NOMO-1 treated with dmso at 0.1 percent for 144 hours (cell line): ENCODE measurements at regions not wholly inside any gene's neighbourhood (a gene's known extent, or its start where the extent isn't known, plus 50 kb on each side); places are given as distances from the start of the nearest gene placed in this dataset.
"Not testable (repeated sequence)": the region's sequence is repeated elsewhere in the genome, so short reads cannot be mapped to it uniquely, and the experiment has no call there.

ENCODE experiments used
- DNase-seq: peaks from one replicate; lab custom pipeline; 2025; ENCODE audit not compliant: unreplicated experiment; lab: John Stamatoyannopoulos, UW

GRCh38 chr4:14920759-14921320, 81.4 kb upstream of the CPEB2 start:
- no peak for DNase-seq

GRCh38 chr4:14921781-14922180, 80.5 kb upstream of the CPEB2 start:
- DNase-seq: not testable (repeated sequence)

- no peak for DNase-seq
These were observed 78.0 kb upstream of the CPEB2 start for GRCh38 chr4:14924076-14924811.

- no peak for DNase-seq
These were observed 77.4 kb upstream of the CPEB2 start for GRCh38 chr4:14924812-14925344.

- DNase-seq: no peak
These were observed 76.8 kb upstream of the CPEB2 start for GRCh38 chr4:14925471-14925870.

GRCh38 chr4:14926368-14926767, 75.9 kb upstream of the CPEB2 start:
- DNase-seq: no peak

- DNase-seq: no peak
These were observed 74.2 kb upstream of the CPEB2 start for GRCh38 chr4:14928035-14928434.

- DNase-seq: no peak
These were observed 72.6 kb upstream of the CPEB2 start for GRCh38 chr4:14929669-14930068.

GRCh38 chr4:14934704-14935390, 67.4 kb upstream of the CPEB2 start:
- no peak for DNase-seq

GRCh38 chr4:14943749-14944148, 58.5 kb upstream of the CPEB2 start:
- DNase-seq: no peak

GRCh38 chr4:14952352-14952751, 49.9 kb upstream of the CPEB2 start:
- no peak for DNase-seq
